ENCODE measurements at regions not wholly inside any gene's neighbourhood (a gene's known extent, or its start where the extent isn't known, plus 50 kb on each side); places are given as distances from the start of the nearest gene placed in this dataset.
"Not testable (repeated sequence)": the region's sequence is repeated elsewhere in the genome, so short reads cannot be mapped to it uniquely, and the experiment has no call there.

- no peak for TF ChIP-seq CTCF (IDR thresholded peaks at IDR 0.05; ENCODE audit: unreplicated experiment)
- no TSS peak for BruUV-seq (replicated peaks)
- H3K27ac Mint-ChIP-seq (ENCODE audit: low read depth, unreplicated experiment), result no peak overlapping the region
- peaks cover 8% of the 10 kb centered on the region for H3K9me3 Mint-ChIP-seq (ENCODE audit: unreplicated experiment)
- CTCF ChIA-PET, result interaction anchor here (0.6 kb wide), 1 partner anchor 296 kb away, joined by 3 read pairs; no protein-coding TSS in a partner anchor
- POLR2A ChIA-PET, result interaction anchor here (1.5 kb wide), 1 partner anchor 12 kb away, joined by 3 read pairs; no protein-coding TSS in a partner anchor
- no peaks in the 10 kb centered on the region for H3K36me3 Mint-ChIP-seq (ENCODE audit: insufficient read depth, unreplicated experiment)
- intact Hi-C loops (cut with micrococcal nuclease), result no loop called here
- H3K4me1 Mint-ChIP-seq (ENCODE audit: insufficient read depth, unreplicated experiment), result peaks cover 6% of the 10 kb centered on the region
- peaks cover 45% of the 10 kb centered on the region for H3K27me3 Mint-ChIP-seq (ENCODE audit: insufficient read depth, unreplicated experiment)
- no peak overlapping the region for H3K4me3 Mint-ChIP-seq (ENCODE audit: unreplicated experiment)
- DNase-seq (ENCODE audit: unreplicated experiment), result no peak
Measured at GRCh38 chrX:46173159-46173558, 372.1 kb downstream of the ZNF674 start.

GRCh38 chrX:46171457-46171856 is 373.8 kb downstream of the ZNF674 start:
- H3K4me3 Mint-ChIP-seq (ENCODE audit: unreplicated experiment); POLR2A ChIA-PET; H3K27ac Mint-ChIP-seq (ENCODE audit: low read depth, unreplicated experiment); H3K9me3 Mint-ChIP-seq (ENCODE audit: unreplicated experiment); H3K36me3 Mint-ChIP-seq (ENCODE audit: insufficient read depth, unreplicated experiment); DNase-seq (ENCODE audit: unreplicated experiment); intact Hi-C loops (cut with micrococcal nuclease); H3K4me1 Mint-ChIP-seq (ENCODE audit: insufficient read depth, unreplicated experiment); BruUV-seq (replicated peaks): not testable (repeated sequence)
- CTCF ChIA-PET, result interaction anchor here (0.7 kb wide), 1 partner anchor 92 kb away, joined by 3 read pairs; no protein-coding TSS in a partner anchor
- H3K27me3 Mint-ChIP-seq (ENCODE audit: insufficient read depth, unreplicated experiment), result peaks cover 45% of the 10 kb centered on the region

GRCh38 chrX:46169808-46170207 is 375.4 kb downstream of the ZNF674 start:
- H3K27ac Mint-ChIP-seq (ENCODE audit: low read depth, unreplicated experiment), result no peak overlapping the region
- BruUV-seq (replicated peaks), result no TSS peak
- intact Hi-C loops (cut with micrococcal nuclease), result loop anchor here (10.0 kb wide), 1 partner anchor 315 kb away; no protein-coding TSS in a partner anchor
- H3K36me3 Mint-ChIP-seq (ENCODE audit: insufficient read depth, unreplicated experiment), result no peaks in the 10 kb centered on the region
- no peak for DNase-seq (ENCODE audit: unreplicated experiment)
- peaks cover 49% of the 10 kb centered on the region for H3K27me3 Mint-ChIP-seq (ENCODE audit: insufficient read depth, unreplicated experiment)
- no peak for TF ChIP-seq CTCF (IDR thresholded peaks at IDR 0.05; ENCODE audit: unreplicated experiment)
- no peak overlapping the region for H3K4me3 Mint-ChIP-seq (ENCODE audit: unreplicated experiment)
- peaks cover 16% of the 10 kb centered on the region for H3K4me1 Mint-ChIP-seq (ENCODE audit: insufficient read depth, unreplicated experiment)
- POLR2A ChIA-PET, result no interaction called here
- CTCF ChIA-PET, result no interaction called here
- H3K9me3 Mint-ChIP-seq (ENCODE audit: unreplicated experiment), result peaks cover 8% of the 10 kb centered on the region

- Mint-ChIP-seq H3K4me3 (ENCODE audit: unreplicated experiment) (no peak overlapping the region), H3K4me1 (ENCODE audit: insufficient read depth, unreplicated experiment) (peaks cover 18% of the 10 kb centered on the region), H3K9me3 (ENCODE audit: unreplicated experiment) (peaks cover 8% of the 10 kb centered on the region), H3K27me3 (ENCODE audit: insufficient read depth, unreplicated experiment) (peaks cover 54% of the 10 kb centered on the region), H3K36me3 (ENCODE audit: insufficient read depth, unreplicated experiment) (no peaks in the 10 kb centered on the region), H3K27ac (ENCODE audit: low read depth, unreplicated experiment) (no peak overlapping the region)
- BruUV-seq (replicated peaks), result no TSS peak
- no peak for TF ChIP-seq CTCF (IDR thresholded peaks at IDR 0.05; ENCODE audit: unreplicated experiment)
- no peak for DNase-seq (ENCODE audit: unreplicated experiment)
- ChIA-PET CTCF (interaction anchor here (0.6 kb wide), 1 partner anchor 260 kb away, joined by 4 read pairs; no protein-coding TSS in a partner anchor), POLR2A (interaction anchor here (1.2 kb wide), 1 partner anchor 43 kb away, joined by 3 read pairs; no protein-coding TSS in a partner anchor)
- intact Hi-C loops (cut with micrococcal nuclease), result loop anchor here (10.0 kb wide), 1 partner anchor 313 kb away; no protein-coding TSS in a partner anchor
Measured at GRCh38 chrX:46168254-46168653, 377.0 kb downstream of the ZNF674 start.

- intact Hi-C loops (cut with micrococcal nuclease), result loop anchor here (10.0 kb wide), 1 partner anchor 311 kb away; no protein-coding TSS in a partner anchor
- DNase-seq (ENCODE audit: unreplicated experiment), result no peak
- Mint-ChIP-seq H3K27me3 (ENCODE audit: insufficient read depth, unreplicated experiment) (peaks cover 41% of the 10 kb centered on the region), H3K36me3 (ENCODE audit: insufficient read depth, unreplicated experiment) (no peaks in the 10 kb centered on the region), H3K4me3 (ENCODE audit: unreplicated experiment) (no peak overlapping the region), H3K9me3 (ENCODE audit: unreplicated experiment) (no peaks in the 10 kb centered on the region), H3K27ac (ENCODE audit: low read depth, unreplicated experiment) (no peak overlapping the region), H3K4me1 (ENCODE audit: insufficient read depth, unreplicated experiment) (peaks cover 18% of the 10 kb centered on the region)
- TF ChIP-seq CTCF (IDR thresholded peaks at IDR 0.05; ENCODE audit: unreplicated experiment), result no peak
- no TSS peak for BruUV-seq (replicated peaks)
- ChIA-PET CTCF (no interaction called here), POLR2A (no interaction called here)
Measured at GRCh38 chrX:46165866-46166265, 379.4 kb downstream of the ZNF674 start.
